GM19238 (cell line): ENCODE measurements at regions not wholly inside any gene's neighbourhood (a gene's known extent, or its start where the extent isn't known, plus 50 kb on each side); places are given as distances from the start of the nearest gene placed in this dataset.

ENCODE experiments used
- DNase-seq: peaks from one replicate; pipeline ENCODE4 v3.0.0; 2011; ENCODE audit warnings: low spot score; ENCODE audit not compliant: insufficient read length

DNA sequence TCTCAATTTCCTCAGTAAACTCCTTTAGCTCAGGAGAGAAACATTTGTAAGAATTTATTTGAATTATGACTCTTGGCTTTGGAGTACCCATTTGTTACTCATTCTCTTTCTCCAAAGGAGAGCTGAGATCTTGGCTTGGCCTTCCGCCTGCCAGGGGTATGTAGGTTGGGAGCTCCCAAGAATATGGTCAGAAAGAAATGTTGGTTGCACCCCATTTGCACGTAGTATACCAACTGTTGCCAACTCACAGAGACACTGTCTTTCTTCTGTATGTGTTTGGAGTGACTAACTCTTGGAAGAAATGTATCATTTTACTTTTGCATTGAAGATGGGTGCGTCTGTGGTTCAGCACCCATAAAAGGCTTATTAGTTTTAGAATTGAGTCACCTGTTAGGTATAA, 708.5 kb upstream of the SORCS1 start:
- DNase-seq = no peak

DNA sequence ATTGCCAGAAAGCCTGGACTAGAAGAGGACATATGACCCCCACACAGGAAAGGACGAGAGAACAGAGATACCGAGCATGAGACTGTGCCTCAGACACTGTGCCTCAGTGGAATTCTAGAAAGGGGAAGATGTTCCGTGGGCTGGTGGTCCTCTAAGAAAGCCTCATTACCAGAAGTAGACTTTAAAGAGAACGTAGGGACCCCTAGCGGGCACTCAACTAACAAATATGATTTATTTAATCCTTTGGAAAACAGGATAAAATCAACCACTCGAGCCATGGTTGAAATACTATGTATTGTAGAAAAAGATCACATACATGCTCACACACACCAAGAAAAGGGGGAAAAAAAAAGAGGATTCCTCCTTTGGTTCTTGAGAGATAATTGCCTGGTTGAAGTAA, 701.2 kb upstream of the SORCS1 start:
- DNase-seq = no peak

DNA sequence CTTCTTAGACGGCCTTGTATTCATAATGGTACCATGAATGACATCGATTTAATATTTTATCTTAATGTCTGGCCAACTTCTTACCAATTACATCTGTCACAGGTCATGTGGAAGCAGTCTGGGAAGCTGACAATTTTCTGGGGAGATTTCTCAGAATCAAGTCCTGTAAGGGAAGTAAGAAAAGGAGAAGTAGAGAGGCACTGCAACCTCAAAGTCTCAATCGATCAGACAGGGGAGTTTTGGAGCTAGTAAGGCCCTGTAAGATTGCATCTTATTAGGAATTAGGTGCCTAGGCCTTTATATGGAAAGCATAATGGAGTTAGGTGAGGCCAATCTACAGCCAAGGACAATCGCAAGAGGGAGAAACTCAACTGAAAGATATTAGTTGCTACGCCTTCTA, 694.6 kb upstream of the SORCS1 start:
- no peak for DNase-seq

DNA sequence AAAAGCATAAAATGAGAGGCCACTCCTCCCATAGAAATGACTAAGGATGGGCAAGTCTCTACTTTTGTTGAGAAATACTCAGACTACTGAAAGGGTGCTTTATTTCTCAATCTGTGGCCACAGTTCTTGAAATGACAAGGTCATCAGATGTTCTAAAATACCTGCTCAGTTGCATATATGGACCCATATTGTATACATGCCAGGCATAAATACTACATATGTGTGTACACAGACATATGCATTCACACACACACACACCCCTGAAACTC, 691.5 kb upstream of the SORCS1 start:
- DNase-seq = no peak

DNA sequence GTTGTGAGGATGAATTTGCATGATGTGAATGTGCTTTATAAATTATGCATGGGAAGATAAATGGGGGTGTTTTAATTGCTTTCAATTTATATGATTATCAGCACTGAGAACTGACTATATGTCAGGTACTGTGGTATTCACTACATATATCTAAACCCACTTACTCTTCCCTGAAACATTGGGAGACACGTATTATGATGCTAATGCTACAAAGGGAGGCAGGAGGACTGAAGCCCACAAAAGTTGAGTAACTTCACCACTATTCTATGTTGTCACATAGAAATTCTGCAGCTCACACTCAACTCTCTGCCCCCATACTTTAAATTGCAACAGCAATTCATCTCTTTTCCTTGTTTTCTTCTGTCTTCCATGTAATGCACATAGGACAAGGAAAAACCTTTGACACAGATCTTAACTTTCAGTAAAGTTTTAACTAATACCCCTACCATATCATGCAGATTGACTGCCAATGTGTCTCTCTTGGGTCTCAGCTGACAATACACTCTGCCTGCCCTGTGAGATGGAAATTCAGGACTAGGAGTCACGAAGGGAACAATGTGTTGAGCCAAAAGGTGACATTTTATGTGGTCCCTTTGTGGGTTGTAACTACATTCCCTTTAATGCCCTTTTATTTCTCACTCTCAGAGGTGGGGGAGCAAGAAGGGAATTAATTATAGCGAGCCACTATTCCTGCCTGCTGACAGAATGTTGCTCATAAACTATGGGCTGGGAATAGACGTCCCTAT, 691.0 kb upstream of the SORCS1 start:
- DNase-seq = no peak

DNA sequence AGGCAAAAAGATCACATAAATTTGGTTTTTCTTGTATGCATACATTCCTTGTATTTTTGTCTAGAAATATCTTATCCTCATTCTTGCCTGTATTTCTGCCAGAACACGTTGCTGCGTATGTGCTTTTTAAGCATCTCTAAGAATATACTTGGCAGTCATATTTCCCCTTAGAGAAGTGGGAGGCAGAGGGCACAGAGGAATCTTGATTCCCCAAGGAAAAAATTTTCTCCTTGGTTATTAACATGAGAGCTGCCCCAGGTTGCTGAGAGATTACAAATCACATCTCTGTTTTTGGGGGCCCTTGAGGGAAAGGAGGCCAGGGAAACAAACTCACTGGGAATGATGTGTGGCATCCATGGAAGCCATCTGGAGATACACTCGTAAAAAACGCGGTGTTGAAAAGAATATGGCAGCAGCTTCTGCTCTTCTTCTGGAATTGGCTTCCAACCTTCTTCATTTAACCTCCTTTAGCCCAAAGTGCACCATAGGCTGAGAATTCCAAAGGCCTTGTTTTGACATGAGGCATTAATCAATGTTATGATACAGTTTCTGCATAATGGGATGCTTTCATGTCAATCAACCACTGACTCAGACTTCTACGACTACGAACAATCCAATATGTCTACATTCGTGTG, 684.3 kb upstream of the SORCS1 start:
- DNase-seq = no peak

DNA sequence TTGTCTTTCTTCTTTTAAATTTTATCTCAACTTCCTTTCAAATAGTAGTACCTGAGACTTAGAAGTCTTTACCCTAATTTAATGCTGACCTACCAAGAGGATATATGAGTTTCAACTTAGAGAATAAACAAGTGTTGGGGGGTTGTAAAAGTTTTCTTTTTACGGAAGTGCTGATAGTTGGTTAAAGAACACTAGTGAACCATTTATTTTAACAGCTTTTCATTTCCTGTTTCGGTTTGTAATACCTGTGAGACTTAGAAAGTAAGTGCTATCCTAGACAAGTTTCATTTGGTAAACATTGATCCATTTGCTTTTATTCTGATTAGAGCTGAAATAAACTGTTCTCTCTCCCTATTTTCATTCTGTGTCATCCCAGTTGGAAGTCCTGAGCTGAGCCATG, 683.1 kb upstream of the SORCS1 start:
- DNase-seq = no peak

DNA sequence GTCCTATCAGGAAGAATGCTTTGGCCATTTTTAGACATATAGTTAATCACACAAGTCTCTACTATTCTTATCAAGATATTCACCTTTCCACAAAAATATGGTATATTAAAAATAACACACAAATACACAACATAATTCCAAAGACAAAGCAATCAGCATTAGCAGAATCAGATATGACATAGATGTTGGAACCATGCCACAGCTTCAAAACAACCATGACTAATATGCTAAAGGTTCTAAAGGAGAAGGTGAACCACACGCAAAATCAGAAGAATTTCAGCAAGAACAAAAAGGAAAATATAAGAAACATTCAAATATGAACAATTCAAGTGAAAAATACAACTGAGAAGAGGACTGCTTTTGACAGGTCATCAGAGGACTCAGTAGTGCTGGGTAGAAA, 670.2 kb upstream of the SORCS1 start:
- no peak for DNase-seq

DNA sequence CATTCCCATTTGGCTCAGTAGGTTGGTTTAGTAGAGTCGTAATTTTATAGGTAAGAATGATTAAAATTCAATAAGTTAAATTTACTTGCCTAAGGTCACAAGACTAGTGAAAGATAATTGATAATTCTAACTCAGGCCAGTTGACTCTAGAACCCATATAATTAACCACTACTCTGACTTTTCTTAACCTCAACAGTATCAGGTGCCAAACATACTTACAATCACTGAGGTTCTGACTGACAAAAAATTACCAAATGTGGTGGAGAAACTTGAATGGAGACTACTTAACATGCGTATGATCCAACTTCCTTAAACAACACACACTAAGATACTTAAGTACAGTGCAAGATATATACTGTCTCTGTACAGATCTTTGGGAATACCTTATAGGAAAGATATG, 667.3 kb upstream of the SORCS1 start:
- DNase-seq = no peak

DNA sequence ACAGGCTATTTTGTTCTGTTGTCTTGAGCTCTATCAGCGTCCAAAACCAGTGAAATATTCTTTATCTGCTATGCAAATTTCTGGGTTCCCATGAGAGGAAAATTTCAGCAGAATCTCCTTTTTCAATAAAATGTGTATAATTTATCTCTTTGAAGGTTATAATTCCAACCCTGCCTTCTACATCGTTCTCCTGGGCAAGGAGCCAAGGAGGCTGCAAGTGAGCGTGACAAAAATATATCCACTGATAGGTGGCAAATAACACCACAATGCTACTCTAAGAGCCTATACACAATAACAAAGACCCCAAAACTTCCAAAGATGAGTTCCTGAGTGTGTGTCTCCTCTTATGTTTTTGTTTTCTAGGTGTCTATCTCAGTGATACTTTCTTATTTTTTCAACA, 664.7 kb upstream of the SORCS1 start:
- no peak for DNase-seq

DNA sequence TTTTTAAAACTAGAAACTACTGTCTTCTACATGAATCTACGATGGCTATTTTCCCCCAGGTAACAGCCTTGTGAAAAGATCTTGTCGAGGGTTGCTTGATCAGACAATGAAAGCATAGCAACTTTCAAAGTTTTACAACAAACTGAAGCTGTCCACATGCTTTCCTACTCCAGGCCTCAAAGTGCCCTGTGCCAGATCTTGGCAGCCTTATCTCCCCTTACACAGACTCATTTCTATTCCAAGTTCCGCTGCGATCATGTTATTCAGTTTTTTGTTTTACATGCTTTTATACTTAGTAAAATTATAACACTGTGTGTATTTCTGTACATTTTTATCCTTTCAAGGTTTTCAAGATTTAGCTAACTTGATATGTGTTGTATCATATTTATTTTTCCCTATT, 661.7 kb upstream of the SORCS1 start:
- no peak for DNase-seq

DNA sequence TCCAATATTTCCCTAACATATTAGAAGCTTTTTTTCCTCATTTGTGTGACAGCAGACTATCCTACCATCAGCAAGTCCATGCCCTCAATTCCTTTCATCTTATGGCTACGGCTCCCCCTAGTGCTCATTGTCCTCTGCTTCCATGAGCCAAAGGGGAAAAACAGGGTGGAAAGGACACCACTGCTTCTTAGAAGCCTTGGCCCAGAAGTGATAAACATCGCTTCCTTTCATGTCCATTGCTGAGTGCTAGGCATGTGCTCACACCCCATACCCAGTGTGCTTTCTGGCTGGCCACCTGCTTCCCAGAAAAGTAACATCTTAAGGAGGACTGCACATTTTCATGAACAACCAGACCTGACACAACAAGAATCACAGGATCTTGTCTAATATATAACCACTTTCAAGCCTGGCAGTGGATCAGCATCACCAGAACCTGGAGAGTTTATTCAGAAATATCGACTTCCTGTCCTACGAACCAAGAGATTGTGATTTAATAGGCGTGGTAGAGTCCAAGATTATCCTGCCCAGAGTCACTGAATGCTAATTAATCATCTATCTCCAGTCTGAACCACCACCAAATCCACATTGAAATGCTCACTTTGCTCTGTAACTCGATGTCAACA, 650.5 kb upstream of the SORCS1 start:
- no peak for DNase-seq

DNA sequence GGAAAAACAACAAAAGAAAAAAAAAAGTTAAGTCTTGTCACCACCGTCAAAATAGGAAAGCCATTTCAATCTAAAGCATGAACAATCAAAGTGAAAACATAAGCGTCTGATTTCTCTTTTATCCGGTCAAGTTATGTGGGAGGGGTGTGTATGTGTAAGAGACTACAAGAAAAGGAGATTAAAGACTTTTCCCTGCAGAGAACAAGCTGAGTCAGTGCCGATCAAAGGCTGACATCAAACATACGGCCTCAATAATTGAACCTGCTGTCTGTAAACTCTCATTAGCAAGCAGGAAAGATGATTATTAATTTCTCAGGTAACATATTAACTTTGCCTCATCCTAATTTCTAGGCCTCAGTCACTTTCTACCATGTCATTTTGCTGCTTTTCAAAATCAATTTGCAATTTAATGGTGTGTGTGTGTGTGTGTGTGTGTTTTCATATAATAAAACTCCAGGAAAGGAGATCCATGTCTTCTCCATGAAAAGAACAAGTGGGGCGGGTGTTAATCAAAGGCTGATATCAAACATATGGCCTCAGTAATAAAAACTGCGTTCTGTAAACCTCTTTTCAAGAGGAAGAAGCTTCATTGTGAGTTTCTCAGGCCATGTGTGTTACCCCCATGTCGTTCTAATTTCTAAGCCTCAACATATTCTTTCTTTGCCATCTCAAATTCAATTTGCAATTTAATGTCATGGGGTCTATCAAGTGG, 649.1 kb upstream of the SORCS1 start:
- no peak for DNase-seq

DNA sequence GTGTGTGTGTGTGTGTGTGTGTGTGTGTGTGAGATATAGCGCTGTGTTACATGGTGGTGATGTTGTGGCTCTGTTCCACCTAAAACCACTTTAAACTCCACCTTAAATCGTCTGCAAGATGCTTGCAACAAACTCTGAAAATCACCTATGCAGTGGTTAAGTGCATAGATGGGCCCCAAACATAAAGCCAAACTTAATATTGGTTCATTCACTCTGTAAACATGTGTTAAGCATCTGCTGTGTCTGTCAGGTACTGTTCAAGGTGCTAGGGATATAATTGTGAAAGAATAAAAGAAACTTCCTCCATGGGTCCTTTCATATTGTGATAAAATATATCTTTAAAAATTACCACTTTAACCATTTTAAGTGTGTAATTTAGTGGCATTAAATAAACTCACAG, 645.4 kb upstream of the SORCS1 start:
- DNase-seq = no peak

DNA sequence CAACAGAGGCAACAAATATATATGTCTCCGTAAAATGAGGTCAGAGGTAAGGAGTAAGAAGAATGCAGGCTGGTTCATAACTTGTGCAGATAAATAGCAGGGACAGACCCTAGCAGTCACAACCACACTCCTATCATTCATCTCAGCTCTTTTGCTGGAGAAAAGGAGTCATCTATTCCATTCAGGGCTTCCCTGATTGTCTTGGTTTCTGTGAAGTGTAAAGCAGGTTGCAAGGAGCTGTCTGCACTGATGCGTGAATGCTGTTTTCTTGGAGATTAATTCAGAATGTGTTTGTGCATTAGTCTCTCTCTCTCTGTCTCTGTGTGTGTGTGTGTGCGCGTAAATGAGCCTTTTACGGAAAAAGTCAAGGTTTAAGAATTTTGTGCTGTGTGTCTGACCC, 643.3 kb upstream of the SORCS1 start:
- no peak for DNase-seq

DNA sequence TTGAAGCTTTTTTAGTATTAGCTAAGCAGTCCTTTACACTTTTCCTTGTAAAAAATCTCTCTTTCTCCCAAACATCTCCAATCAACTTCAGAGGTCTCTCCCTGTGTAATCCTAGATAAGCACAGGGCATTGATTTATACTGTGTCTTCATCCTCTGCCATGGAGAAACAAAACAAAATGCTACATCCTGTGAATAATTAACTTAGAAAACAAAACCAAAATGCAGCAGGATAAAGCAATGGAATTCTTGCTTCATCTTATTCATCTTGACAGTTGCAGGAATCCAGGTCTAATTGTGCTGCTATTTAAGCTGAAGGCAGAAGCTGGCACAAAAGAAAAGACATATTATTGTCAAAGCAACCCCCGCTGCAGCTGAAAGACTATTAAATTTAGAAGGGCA, 641.5 kb upstream of the SORCS1 start:
- DNase-seq = no peak

DNA sequence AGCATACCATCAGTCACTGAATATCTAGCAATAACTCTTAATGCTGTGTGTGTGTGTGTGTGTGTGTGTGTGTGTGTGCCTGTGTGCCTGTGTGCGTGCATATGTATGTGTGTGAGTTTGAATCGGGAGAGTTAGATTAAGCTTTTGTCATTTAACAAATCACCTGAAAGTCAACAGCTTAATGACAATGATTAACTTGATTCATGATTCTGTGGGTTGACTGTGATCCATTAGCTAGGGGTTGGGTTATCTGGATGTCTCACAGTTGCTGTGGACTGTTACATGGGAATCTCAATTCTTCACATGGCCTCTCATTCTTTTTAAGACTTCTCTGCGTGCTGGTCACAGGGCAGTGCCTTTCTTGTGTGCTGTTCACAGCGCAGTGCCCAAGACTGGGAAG, 639.0 kb upstream of the SORCS1 start:
- DNase-seq = no peak

DNA sequence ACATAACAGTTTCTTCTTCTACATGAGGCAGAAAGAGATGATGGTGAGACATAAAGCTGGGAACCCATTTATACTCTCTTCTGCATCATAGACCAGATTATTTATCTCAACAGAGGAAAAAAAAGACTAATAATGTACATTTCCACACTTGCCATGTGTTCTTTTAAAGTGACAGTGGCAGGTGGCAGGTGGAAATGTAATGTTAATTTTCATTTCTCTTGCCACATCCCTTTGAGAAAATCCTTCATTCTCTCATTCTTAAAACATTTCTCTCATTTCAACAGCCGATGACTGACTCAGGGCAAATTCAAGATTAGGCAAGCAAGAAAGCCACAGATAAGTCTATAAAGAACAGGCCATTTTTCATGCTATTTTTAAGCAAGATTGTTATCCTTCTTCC, 635.6 kb upstream of the SORCS1 start:
- no peak for DNase-seq

DNA sequence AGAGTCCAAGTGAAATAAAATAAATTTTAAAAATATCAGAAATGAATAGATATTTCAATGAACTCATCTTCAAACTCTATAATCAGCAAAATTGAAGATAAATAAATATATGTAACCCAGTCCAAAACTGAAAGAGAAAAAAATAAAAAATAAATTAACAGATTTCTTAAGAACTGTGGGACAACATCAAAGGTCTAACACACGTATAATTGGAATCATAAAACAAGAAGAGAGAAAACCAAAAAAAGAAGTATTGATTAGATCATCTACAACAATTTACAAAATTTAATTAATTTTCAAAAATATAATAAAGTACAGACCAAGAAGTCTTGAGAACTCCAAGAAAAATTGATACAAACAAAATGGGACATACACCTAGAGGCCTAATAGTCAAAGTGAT, 625.8 kb upstream of the SORCS1 start:
- no peak for DNase-seq

DNA sequence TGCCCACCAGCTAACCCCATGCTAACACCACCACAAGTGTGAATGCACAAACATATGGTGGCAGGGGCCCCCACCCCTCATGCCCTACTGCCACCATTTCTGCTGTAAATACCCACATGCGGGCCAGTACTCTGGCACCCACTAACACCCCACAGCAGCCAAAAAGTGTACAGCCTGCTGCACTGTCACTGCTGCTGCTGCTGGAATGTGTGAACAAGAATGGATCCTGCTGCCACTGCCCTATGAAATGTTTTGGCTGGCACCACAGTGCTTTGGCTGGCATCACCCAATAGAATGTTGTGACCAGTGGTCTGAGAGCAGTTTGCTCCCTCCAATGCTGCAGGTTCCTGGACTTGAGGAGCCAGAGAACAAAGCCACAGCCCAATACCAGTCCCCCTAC, 606.6 kb upstream of the SORCS1 start:
- no peak for DNase-seq

DNA sequence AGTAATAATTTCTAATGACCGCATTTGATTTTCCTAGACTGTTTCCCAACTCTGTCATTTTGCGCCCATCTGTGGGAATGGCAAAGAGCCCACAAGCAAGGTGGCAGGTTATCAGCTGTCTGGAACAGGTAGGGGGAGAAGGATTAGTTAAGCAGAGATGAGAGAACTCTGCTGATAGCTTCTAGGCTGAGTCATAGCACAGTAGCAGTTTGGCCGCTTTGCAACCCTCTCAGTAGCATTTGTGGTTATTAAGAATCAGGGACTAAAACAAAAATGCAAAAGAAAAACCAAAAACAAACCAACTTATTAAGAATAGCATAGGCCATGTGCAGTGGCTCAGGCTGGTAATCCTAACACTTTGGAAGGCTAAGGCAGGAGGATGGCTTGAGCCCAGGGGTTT, 602.7 kb upstream of the SORCS1 start:
- no peak for DNase-seq

DNA sequence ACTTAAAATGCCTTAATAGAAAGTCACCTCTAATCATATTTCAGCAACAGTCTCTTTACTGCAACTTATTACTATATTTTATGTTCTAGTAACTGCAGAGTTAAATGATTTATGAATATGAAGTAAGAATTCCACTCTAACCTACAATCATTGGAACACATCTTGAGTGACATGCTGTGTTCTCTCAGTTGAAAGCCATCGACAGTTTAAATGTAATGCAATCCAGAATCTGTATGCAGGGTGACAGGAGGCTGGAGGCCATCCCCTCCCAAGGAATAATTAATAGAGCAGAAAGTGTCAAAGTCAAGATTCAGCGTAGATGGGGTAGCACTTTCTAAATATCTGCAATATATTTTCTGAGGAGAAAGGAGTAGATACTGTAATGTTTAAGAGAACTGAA, 590.3 kb upstream of the SORCS1 start:
- DNase-seq = no peak

DNA sequence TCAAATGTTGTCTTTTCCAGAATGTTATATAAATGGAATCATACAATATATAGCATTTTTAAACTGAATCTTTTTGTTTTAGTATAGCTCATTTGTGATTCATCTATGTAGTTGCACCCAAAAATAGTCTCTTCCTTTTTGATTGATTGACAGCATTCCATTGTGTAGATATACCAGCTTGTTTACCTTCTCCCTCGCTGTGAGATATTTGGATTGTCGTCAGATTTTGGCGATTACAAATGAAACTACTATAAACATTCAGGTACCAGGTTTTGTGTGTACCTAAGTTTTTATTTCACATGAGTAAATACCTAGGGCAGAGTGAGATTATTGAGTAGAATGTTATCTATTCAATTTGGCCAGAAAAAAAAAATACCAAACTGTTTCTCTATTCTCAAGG, 584.7 kb upstream of the SORCS1 start:
- no peak for DNase-seq
